HG03025 (cell line): ENCODE measurements at regions not wholly inside any gene's neighbourhood (a gene's known extent, or its start where the extent isn't known, plus 50 kb on each side); places are given as distances from the start of the nearest gene placed in this dataset.
A peak's percentile ranks its signal among the peaks of the same experiment; 100 is the strongest.

ENCODE experiments used
- ATAC-seq: cut with Tn5 transposase; IDR thresholded peaks from one replicate; pipeline ENCODE4 v1.9.1; 2021; ENCODE audit warnings: mild to moderate bottlenecking, moderate library complexity; ENCODE audit not compliant: unreplicated experiment, low FRiP score

GRCh38 chrX:115486510-115486909 is 74.5 kb upstream of the PLS3 start:
- no peak for ATAC-seq

- no peak for ATAC-seq
Observed at GRCh38 chrX:115487608-115488007, 73.4 kb upstream of the PLS3 start.

- ATAC-seq: no peak
Observed at GRCh38 chrX:115490814-115491213, 70.2 kb upstream of the PLS3 start.

GRCh38 chrX:115491766-115492165 is 69.2 kb upstream of the PLS3 start:
- no peak for ATAC-seq

- no peak for ATAC-seq
Observed at GRCh38 chrX:115493015-115493414, 68.0 kb upstream of the PLS3 start.

GRCh38 chrX:115494161-115494560 is 66.8 kb upstream of the PLS3 start:
- ATAC-seq: no peak

GRCh38 chrX:115499112-115499805 is 61.7 kb upstream of the PLS3 start:
- no peak for ATAC-seq

- ATAC-seq: no peak
Observed at GRCh38 chrX:115503099-115503498, 57.9 kb upstream of the PLS3 start.

- peak; percentile 61 for ATAC-seq
Observed at GRCh38 chrX:115504167-115504566, 56.8 kb upstream of the PLS3 start.
